OCI-LY7 (cell line): ENCODE measurements at regions not wholly inside any gene's neighbourhood (a gene's known extent, or its start where the extent isn't known, plus 50 kb on each side); places are given as distances from the start of the nearest gene placed in this dataset.

ENCODE experiments used
- BruUV-seq: library from RNA; stranded (reverse); fragments of 400-500 nt; replicated peaks from 2 replicates; lab custom pipeline; 2021; lab: Mats Ljungman, UMichigan
- CTCF ChIA-PET: fragments of 300-600 bp; sonication (Branson Sonifier 250); formaldehyde crosslinking; loops from one replicate; lab custom pipeline; 2022; ENCODE audit warnings: antibody characterized with exemption; ENCODE audit not compliant: unreplicated experiment; lab: Charles Lee
- POLR2A ChIA-PET: fragments of 300-600 bp; sonication (Branson Sonifier 250); formaldehyde crosslinking; loops from one replicate; lab custom pipeline; 2022; ENCODE audit warnings: antibody characterized with exemption; lab: Charles Lee
- DNase-seq: peaks from one replicate; pipeline ENCODE4 v3.0.0-alpha.2; 2015; ENCODE audit warnings: low spot score
- H2AFZ ChIP-seq: fragments of 200-600 bp; sonication (generic), shearing (Covaris generic); 2 replicates; pipeline ENCODE4 v1.6.1; 2014; ENCODE audit warnings: mild to moderate bottlenecking, antibody characterized with exemption, low read length, moderate library complexity
- H3K27ac ChIP-seq: fragments of 200-600 bp; sonication (generic); 2 replicates; pipeline ENCODE4 v1.5.1; 2014; ENCODE audit warnings: mixed run types, low read depth, mild to moderate bottlenecking, moderate library complexity, low read length, inconsistent platforms; ENCODE audit not compliant: poor library complexity, severe bottlenecking
- H3K36me3 ChIP-seq: fragments of 200-600 bp; sonication (generic); 2 replicates; pipeline ENCODE4 v1.6.1; 2014; ENCODE audit warnings: mild to moderate bottlenecking, antibody characterized with exemption, low read length, moderate library complexity, mixed read lengths; ENCODE audit not compliant: insufficient read depth
- H3K4me1 ChIP-seq: fragments of 200-600 bp; sonication (generic); 2 replicates; pipeline ENCODE4 v1.5.1; 2014; ENCODE audit warnings: mild to moderate bottlenecking, low read length; ENCODE audit not compliant: insufficient read depth, poor library complexity, severe bottlenecking
- H3K4me2 ChIP-seq: fragments of 200-600 bp; sonication (generic); 2 replicates; pipeline ENCODE4 v1.6.1; 2014; ENCODE audit warnings: mild to moderate bottlenecking, low read length
- H3K4me3 ChIP-seq: fragments of 200-600 bp; sonication (generic); 2 replicates; pipeline ENCODE4 v1.5.1; 2014; ENCODE audit warnings: mild to moderate bottlenecking, low read depth, low read length; ENCODE audit not compliant: poor library complexity, severe bottlenecking
- H3K79me2 ChIP-seq: fragments of 200-600 bp; sonication (generic); 2 replicates; pipeline ENCODE4 v1.6.1; 2016; ENCODE audit warnings: low read depth, mild to moderate bottlenecking, low read length, moderate library complexity, mixed read lengths; ENCODE audit not compliant: insufficient read depth
- H3K9me2 ChIP-seq: fragments of 200-600 bp; sonication (generic); 2 replicates; pipeline ENCODE4 v1.6.1; 2016; ENCODE audit warnings: mild to moderate bottlenecking, low read length, mixed read lengths; ENCODE audit not compliant: insufficient read depth
- H3K9me3 ChIP-seq: fragments of 200-600 bp; sonication (generic); 2 replicates; pipeline ENCODE4 v1.6.1; 2014; ENCODE audit warnings: mild to moderate bottlenecking, mixed run types, low read length, mixed read lengths
- H4K20me1 ChIP-seq: fragments of 200-600 bp; sonication (generic); 2 replicates; pipeline ENCODE4 v1.6.1; 2014; ENCODE audit warnings: mild to moderate bottlenecking, antibody characterized with exemption, low read length, moderate library complexity, mixed read lengths; ENCODE audit not compliant: insufficient read depth
- CTCF ChIP-seq: fragments of 200-600 bp; sonication (generic); conservative IDR thresholded peaks from 2 replicates; pipeline ENCODE4 v1.5.1; 2014; ENCODE audit warnings: mild to moderate bottlenecking, antibody characterized with exemption, low read length, moderate library complexity, mixed read lengths
- EZH2phosphoT487 ChIP-seq: fragments of 200-600 bp; sonication (generic); IDR thresholded peaks from 2 replicates; pipeline ENCODE4 v1.6.1; 2018; ENCODE audit warnings: low read depth, borderline replicate concordance, mild to moderate bottlenecking, mixed run types, antibody characterized with exemption, low read length, moderate library complexity, mixed read lengths
- intact Hi-C: fragments of 100-400 bp; cut with micrococcal nuclease; formaldehyde crosslinking; loops from one replicate; pipeline ENCODE4 v1.10.0; 2022; ENCODE audit not compliant: unreplicated experiment

- Histone ChIP-seq H4K20me1 (no peaks in the 10 kb centered on the region), H3K4me2 (no peak overlapping the region), H3K27ac (no peak overlapping the region), H3K4me1 (peaks cover 9% of the 10 kb centered on the region), H3K9me2 (no peaks in the 10 kb centered on the region), H3K4me3 (no peak overlapping the region), H2AFZ (no peak overlapping the region), H3K79me2 (no peaks in the 10 kb centered on the region), H3K9me3 (no peaks in the 10 kb centered on the region), H3K36me3 (no peaks in the 10 kb centered on the region)
- TF ChIP-seq EZH2phosphoT487 = no peak
- TF ChIP-seq CTCF = no peak
- BruUV-seq = no TSS peak
- ChIA-PET POLR2A (interaction anchor here (0.7 kb wide), 1 partner anchor 48 kb away, joined by 3 read pairs; no protein-coding TSS in a partner anchor), CTCF (no interaction called here)
- intact Hi-C loops = loop anchor here (10.0 kb wide), 1 partner anchor 155 kb away; no protein-coding TSS in a partner anchor
- no peak for DNase-seq
Observed at GRCh38 chr16:85399583-85400284, 213.4 kb upstream of the GSE1 start.

- Histone ChIP-seq H3K4me3 (no peak overlapping the region), H3K9me2 (no peaks in the 10 kb centered on the region), H3K36me3 (no peaks in the 10 kb centered on the region), H4K20me1 (no peaks in the 10 kb centered on the region), H2AFZ (no peak overlapping the region), H3K9me3 (no peaks in the 10 kb centered on the region), H3K4me1 (peaks cover 9% of the 10 kb centered on the region), H3K4me2 (no peak overlapping the region), H3K27ac (no peak overlapping the region), H3K79me2 (no peaks in the 10 kb centered on the region)
- DNase-seq = no peak
- ChIA-PET CTCF (no interaction called here), POLR2A (no interaction called here)
- BruUV-seq = no TSS peak
- TF ChIP-seq EZH2phosphoT487 (no peak), CTCF (no peak)
- intact Hi-C loops = no loop called here
Observed at GRCh38 chr16:85400305-85401205, 212.6 kb upstream of the GSE1 start.
